HFF-Myc (cell line): ENCODE measurements at regions not wholly inside any gene's neighbourhood (a gene's known extent, or its start where the extent isn't known, plus 50 kb on each side); places are given as distances from the start of the nearest gene placed in this dataset.

Experiments used
- DNase-seq: peaks from one replicate; pipeline ENCODE4 v3.0.0-alpha.2; 2011; ENCODE audit warnings: low read depth; ENCODE audit errors: extremely low read depth
- H3K4me3 ChIP-seq: replicated peaks from 2 replicates; pipeline ENCODE4 v1.5.1; 2011; ENCODE audit warnings: low read depth, mild to moderate bottlenecking, control low read depth, low read length
- TF ChIP-seq, protein P1 (sequence below): IDR thresholded peaks from 2 replicates; pipeline ENCODE4 v1.5.1; 2012; ENCODE audit warnings: mild to moderate bottlenecking, low read depth, low read length, control low read depth; ENCODE audit errors: missing control alignments

DNA sequence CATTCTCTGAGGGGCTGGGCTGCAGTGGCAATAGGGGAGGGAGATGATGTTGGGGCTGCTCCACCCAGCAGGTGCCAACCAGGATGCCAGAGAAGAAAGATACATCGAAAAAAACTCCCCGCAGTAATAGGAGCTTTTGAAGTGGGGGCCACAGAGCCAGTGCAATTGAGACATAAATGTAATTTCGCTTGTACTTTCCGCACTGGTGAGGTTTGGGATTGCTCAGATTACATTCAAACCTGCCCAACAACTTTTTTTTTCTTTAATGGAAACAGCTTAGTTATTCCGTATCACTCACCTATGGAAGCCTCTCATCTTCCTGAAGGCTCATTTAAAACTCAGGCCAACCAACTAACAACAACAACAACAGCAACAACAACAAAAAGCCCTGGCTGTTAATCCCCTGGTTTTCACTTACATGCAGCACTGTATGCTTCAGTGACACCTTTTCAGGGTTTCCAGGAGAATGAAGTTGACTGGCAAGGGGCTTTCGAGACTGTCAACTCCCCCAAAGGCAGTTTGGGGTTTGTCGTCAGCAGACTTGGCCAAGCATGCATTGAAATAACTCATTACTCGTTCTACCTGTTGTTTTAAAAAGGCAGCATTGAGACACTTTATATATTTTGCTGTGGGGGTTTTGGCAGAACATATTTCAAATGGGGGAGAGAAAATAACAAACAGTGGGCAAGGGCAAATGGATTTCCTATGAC lies 163.8 kb downstream of the EBLN2 start:
- TF ChIP-seq, protein P1, sequence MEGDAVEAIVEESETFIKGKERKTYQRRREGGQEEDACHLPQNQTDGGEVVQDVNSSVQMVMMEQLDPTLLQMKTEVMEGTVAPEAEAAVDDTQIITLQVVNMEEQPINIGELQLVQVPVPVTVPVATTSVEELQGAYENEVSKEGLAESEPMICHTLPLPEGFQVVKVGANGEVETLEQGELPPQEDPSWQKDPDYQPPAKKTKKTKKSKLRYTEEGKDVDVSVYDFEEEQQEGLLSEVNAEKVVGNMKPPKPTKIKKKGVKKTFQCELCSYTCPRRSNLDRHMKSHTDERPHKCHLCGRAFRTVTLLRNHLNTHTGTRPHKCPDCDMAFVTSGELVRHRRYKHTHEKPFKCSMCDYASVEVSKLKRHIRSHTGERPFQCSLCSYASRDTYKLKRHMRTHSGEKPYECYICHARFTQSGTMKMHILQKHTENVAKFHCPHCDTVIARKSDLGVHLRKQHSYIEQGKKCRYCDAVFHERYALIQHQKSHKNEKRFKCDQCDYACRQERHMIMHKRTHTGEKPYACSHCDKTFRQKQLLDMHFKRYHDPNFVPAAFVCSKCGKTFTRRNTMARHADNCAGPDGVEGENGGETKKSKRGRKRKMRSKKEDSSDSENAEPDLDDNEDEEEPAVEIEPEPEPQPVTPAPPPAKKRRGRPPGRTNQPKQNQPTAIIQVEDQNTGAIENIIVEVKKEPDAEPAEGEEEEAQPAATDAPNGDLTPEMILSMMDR = no peak
- no peak for DNase-seq
- H3K4me3 ChIP-seq = no peak overlapping the region

DNA sequence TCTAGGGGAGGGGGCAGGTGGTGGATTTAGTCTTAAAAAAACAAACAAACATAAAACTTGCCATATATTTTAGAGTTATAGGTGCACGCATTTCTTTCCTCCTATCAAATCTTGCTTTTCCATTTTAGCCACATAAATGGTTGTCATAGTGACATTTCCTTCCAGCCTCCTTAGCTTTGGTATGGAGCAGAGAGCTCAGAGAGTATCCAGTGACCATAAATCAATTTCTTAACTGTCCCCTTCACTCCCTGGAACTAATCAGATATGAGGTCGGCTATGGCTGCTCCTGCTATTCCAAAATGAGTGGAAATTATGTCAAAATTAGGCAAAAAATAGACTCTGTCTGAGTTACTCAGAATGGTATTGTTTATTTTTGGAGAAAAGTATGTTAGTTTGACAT lies 164.5 kb downstream of the EBLN2 start:
- TF ChIP-seq, protein P1 = no peak
- H3K4me3 ChIP-seq = no peak overlapping the region
- no peak for DNase-seq

DNA sequence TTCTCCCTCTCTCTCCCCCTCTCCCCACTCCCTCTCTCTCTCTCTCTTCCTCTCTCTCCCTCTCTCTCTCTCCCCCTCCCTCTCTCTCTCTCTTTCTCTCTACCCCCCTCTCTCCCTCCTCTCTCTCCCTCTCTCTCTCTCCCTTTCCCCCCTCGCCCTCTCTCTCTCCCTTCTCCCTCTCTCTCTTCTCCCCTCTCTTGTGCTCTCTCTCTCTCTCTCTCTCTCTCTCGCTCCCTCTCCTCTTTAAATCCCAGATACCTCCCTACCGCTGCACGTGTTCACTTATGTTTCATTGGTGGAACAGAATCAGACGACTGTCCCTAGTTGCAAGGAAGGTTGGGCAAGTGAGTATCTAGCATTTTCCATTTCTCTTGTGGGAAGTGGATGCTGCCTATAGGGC lies 166.5 kb downstream of the EBLN2 start:
- TF ChIP-seq, protein P1 = no peak
- no peak overlapping the region for H3K4me3 ChIP-seq
- DNase-seq = no peak

DNA sequence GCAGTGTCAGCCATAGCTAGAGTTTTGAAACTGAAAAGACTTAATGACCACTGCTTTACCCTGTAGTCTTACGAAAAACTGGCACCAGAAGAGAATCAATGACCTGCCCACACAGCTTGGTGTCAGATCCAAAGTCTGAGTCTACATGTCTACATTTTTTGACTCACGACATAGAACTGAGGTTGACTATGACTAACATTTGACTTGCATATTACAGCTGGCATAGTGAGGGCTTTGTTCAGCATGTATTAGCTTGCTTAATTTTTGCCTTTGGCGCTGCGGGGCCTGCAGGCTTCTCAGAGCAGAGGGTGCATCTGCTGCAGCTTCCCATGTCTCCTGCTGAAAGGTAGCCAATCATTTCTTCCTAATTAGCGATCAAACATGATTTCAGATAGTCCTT lies 167.0 kb downstream of the EBLN2 start:
- no peak overlapping the region for H3K4me3 ChIP-seq
- TF ChIP-seq, protein P1 = no peak
- DNase-seq = no peak

DNA sequence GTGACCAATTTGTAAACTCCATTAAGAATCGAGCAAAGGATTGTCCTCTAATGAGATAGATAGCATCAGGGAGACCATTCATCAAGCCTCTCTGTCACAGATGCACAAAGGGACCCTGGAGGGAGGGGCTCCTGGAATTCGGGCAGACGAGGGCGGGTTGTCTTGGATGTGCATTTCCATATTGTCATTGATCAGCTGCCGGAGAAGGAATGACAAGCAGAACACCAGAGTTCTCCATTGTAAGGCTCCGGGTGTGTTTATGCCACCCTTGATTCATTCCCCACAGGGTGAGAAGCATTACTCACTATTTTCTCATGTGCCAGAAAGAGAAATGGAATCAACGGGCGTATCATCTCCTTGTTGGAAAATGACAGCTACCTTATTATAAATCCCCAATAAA lies 167.5 kb downstream of the EBLN2 start:
- no peak overlapping the region for H3K4me3 ChIP-seq
- TF ChIP-seq, protein P1 = no peak
- DNase-seq = no peak

DNA sequence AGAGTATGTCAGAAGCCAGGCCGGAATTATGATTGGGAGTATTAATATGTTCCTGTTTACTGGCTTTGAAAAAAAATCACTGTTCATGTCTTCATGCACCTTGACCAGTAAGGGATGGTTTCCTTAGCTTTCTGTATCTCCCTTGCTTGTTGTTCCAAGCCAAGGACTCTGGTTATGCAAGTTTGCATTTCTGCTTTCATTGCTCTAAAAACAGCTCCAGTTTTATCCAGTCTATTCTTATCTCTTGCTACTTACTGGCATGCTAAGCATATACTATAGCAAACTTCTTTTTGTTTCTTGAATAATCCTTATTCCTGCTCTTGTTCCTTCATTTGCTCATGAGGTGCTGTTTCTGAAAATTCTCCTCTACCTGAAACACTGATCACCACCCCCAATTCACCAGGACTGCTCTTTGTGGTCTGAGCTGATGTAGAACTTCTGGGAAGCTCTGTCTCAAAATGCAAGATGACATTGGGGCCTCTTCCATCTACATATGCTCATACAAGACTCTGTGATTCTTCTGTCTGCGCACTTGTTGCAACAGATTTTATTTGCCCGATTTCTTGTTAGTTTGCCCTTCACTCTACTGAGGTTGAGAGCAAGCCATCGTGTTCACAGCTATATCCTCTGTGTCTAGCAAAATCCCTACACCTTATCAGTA lies 173.0 kb downstream of the EBLN2 start:
- TF ChIP-seq, protein P1 = no peak
- DNase-seq = no peak

DNA sequence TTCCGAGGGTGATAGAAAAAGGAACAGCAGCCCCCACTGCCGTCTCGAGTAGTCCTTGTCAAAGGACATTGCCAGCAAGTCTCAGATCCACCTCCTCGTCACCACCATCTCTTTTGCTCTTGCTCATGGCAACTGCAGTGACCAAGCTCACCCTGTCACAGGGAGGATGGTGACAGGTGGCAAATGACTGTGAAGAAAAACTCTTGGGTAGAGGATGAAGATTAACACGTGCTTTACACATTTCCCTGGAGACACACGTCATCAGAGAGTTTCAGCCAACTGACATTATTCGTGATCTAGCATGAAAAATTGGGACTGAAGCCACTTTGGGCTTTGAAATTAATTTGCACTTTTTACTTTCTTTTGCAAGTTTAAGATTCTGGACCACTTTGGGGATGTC lies 174.3 kb downstream of the EBLN2 start:
- no peak for DNase-seq
- TF ChIP-seq, protein P1 = no peak

More for the DNA sequence above, 173.0 kb downstream of the EBLN2 start:
- H3K4me3 ChIP-seq = no peak overlapping the region

More for the DNA sequence above, 174.3 kb downstream of the EBLN2 start:
- no peak overlapping the region for H3K4me3 ChIP-seq
